Right lobe of liver (tissue), 6 donors: ENCODE measurements at regions not wholly inside any gene's neighbourhood (a gene's known extent, or its start where the extent isn't known, plus 50 kb on each side); places are given as distances from the start of the nearest gene placed in this dataset.

Source experiments
- ATAC-seq, 4 donors: fragments of 200-7000 bp; cut with Tn5 transposase; one replicate each; pipeline ENCODE4 v1.9.1; 2020; ENCODE audit warnings: mild to moderate bottlenecking in 4 of 4, moderate library complexity in 4 of 4
- DNase-seq, 3 donors: peaks; one replicate each; pipeline ENCODE4 v3.0.0-alpha.2; 2020
- H3K27ac ChIP-seq, 3 donors: fragments of 200-600 bp; one replicate each; pipeline ENCODE4 v1.8.0; 2022
- H3K27me3 ChIP-seq, 2 donors: fragments of 200-600 bp; one replicate each; pipeline ENCODE4 v1.8.0; 2022
- H3K36me3 ChIP-seq, 4 donors: fragments of 200-600 bp; sonication (generic) in 1 of 4; one replicate each; pipeline versions ENCODE4 v1.5.1 to v1.8.0; 2017 to 2022; ENCODE audit warnings: control low read depth in 1 of 4
- H3K4me1 ChIP-seq, 4 donors: fragments of 200-600 bp; sonication (generic) in 1 of 4; one replicate each; pipeline versions ENCODE4 v1.5.1 to v1.8.0; 2017 to 2022; ENCODE audit warnings: control low read depth in 1 of 4
- H3K4me3 ChIP-seq, 3 donors: fragments of 200-600 bp; one replicate each; pipeline ENCODE4 v1.8.0; 2022
- H3K9me3 ChIP-seq, 4 donors: fragments of 200-600 bp; sonication (generic) in 1 of 4; one replicate each; pipeline versions ENCODE4 v1.5.1 to v1.8.0; 2017 to 2022; ENCODE audit warnings: control low read depth in 1 of 4
- CTCF ChIP-seq, 4 donors: fragments of 200-600 bp in 3 of 4; fragments of 450-650 bp in 1 of 4; IDR thresholded peaks; one replicate each; pipeline versions ENCODE4 v1.5.1 to v1.8.0; 2016 to 2022; ENCODE audit warnings: antibody characterized with exemption in 4 of 4, mild to moderate bottlenecking in 2 of 4
- POLR2A ChIP-seq: fragments of 450-650 bp; IDR thresholded peaks from one replicate; pipeline ENCODE4 v1.6.1; 2017; ENCODE audit warnings: antibody characterized with exemption, mild to moderate bottlenecking
- WGBS: methylation state at CpG from one replicate; pipeline ENCODE4 v1.1.6; 2018; ENCODE audit warnings: low coverage, low lambda C conversion rate; ENCODE audit not compliant: insufficient coverage; ENCODE audit errors: missing lambda C conversion rate; 5-methylcytosine and 5-hydroxymethylcytosine counted together
- intact Hi-C, 2 donors: fragments of 100-400 bp; cut with DNase I; formaldehyde crosslinking; loops; one replicate each; pipeline versions ENCODE4 v1.11.2 to v1.14.1; 2022
- donor health status: DM: no; HTN: yes; CAD: no.
- donor health status: DM: no; HTN: no; CAD: no.
- donor health status: DM: no; HTN: no; CAD: no.
- donor health status: DM: no; HTN: yes; CAD: no.
- donor health status: DM: no; HTN: yes; CAD: no.

GRCh38 chr13:85685436-85685835 is 113.8 kb downstream of the SLITRK6 start:
- TF ChIP-seq CTCF (IDR thresholded peaks at IDR 0.05), result no peak
- no peak for TF ChIP-seq POLR2A
- intact Hi-C loops, result no loop called here
- no peak overlapping the region for H3K4me3 ChIP-seq
- H3K36me3 ChIP-seq, result no peaks in the 10 kb centered on the region
- H3K27ac ChIP-seq, result no peak overlapping the region
- no peaks in the 10 kb centered on the region for H3K4me1 ChIP-seq
- WGBS, result 29% methylated on average over 1 of the region's 1 CpG
- no peak for DNase-seq
- H3K27me3 ChIP-seq, result no peaks in the 10 kb centered on the region
- no peak for ATAC-seq
- peaks cover 0 to 2% (median 0%) of the 10 kb centered on the region in 4 donors for H3K9me3 ChIP-seq

- DNase-seq (no peak), ATAC-seq (no peak)
- H3K27ac ChIP-seq, result no peak overlapping the region
- no peak overlapping the region for H3K4me3 ChIP-seq
- no peaks in the 10 kb centered on the region for H3K36me3 ChIP-seq
- no peaks in the 10 kb centered on the region for H3K9me3 ChIP-seq
- no peaks in the 10 kb centered on the region for H3K4me1 ChIP-seq
- no peaks in the 10 kb centered on the region for H3K27me3 ChIP-seq
- TF ChIP-seq CTCF (IDR thresholded peaks at IDR 0.05) (no peak), POLR2A (no peak)
- intact Hi-C loops, result no loop called here
- WGBS, result 63% methylated on average over 8 of the region's 8 CpGs
Measured at GRCh38 chr13:85675151-85675907, 123.9 kb downstream of the SLITRK6 start.

GRCh38 chr13:85671336-85671735 is 127.9 kb downstream of the SLITRK6 start:
- no peaks in the 10 kb centered on the region for H3K9me3 ChIP-seq
- intact Hi-C loops, result no loop called here
- H3K27ac ChIP-seq, result no peak overlapping the region
- 63% methylated on average over 3 of the region's 3 CpGs for WGBS
- no peaks in the 10 kb centered on the region for H3K4me1 ChIP-seq
- ATAC-seq (no peak), DNase-seq (no peak)
- H3K4me3 ChIP-seq, result no peak overlapping the region
- H3K27me3 ChIP-seq, result no peaks in the 10 kb centered on the region
- no peaks in the 10 kb centered on the region for H3K36me3 ChIP-seq
- TF ChIP-seq CTCF (IDR thresholded peaks at IDR 0.05) (no peak), POLR2A (no peak)

- H3K36me3 ChIP-seq, result no peaks in the 10 kb centered on the region
- H3K27ac ChIP-seq, result no peak overlapping the region
- DNase-seq (no peak), ATAC-seq (no peak)
- H3K27me3 ChIP-seq, result no peaks in the 10 kb centered on the region
- WGBS, result 22% methylated on average over 3 of the region's 3 CpGs
- H3K4me1 ChIP-seq, result no peaks in the 10 kb centered on the region
- intact Hi-C loops, result no loop called here
- TF ChIP-seq CTCF (IDR thresholded peaks at IDR 0.05) (no peak), POLR2A (no peak)
- H3K9me3 ChIP-seq, result no peaks in the 10 kb centered on the region
- H3K4me3 ChIP-seq, result no peak overlapping the region
Measured at GRCh38 chr13:85666356-85666755, 132.9 kb downstream of the SLITRK6 start.
